Endothelial cell of umbilical vein (primary cell): ENCODE measurements at regions not wholly inside any gene's neighbourhood (a gene's known extent, or its start where the extent isn't known, plus 50 kb on each side); places are given as distances from the start of the nearest gene placed in this dataset.

Experiments
- CTCF ChIP-seq, 2 donors: IDR thresholded peaks; 1 replicate in 1 of 2; 2 replicates in 1 of 2; pipeline ENCODE4 v1.5.1; 2011; ENCODE audit warnings: low read length in 2 of 2, mild to moderate bottlenecking in 2 of 2, moderate library complexity in 2 of 2, control low read depth in 1 of 2, inconsistent platforms in 1 of 2, low read depth in 1 of 2; ENCODE audit not compliant: insufficient read depth in 1 of 2; ENCODE audit errors: extremely low read depth in 1 of 2
- EZH2 ChIP-seq: IDR thresholded peaks from 2 replicates; pipeline ENCODE4 v1.6.1; 2012; ENCODE audit warnings: borderline replicate concordance, low read depth, mild to moderate bottlenecking, moderate library complexity, low read length, inconsistent platforms; ENCODE audit not compliant: severe bottlenecking
- POLR2A ChIP-seq: IDR thresholded peaks from 2 replicates; pipeline ENCODE4 v1.6.1; 2012; ENCODE audit warnings: low read depth, mild to moderate bottlenecking, control low read depth, low read length
- POLR2AphosphoS5 ChIP-seq: IDR thresholded peaks from 2 replicates; pipeline ENCODE4 v1.6.1; 2012; ENCODE audit warnings: low read depth, mild to moderate bottlenecking, control low read depth, low read length, moderate library complexity; ENCODE audit not compliant: insufficient read depth

GRCh38 chr2:144849612-144850011 lies 329.7 kb upstream of the ZEB2 start:
- no peak for TF ChIP-seq POLR2A
- no peak for TF ChIP-seq CTCF (IDR thresholded peaks at IDR 0.05; ENCODE audit: extremely low read depth in 1 of 2, insufficient read depth in 1 of 2, low read depth in 1 of 2, low read length in 2 of 2)
- no peak for TF ChIP-seq POLR2AphosphoS5
- TF ChIP-seq EZH2 = no peak
